Brain microvascular endothelial cell (primary cell): ENCODE measurements at regions not wholly inside any gene's neighbourhood (a gene's known extent, or its start where the extent isn't known, plus 50 kb on each side); places are given as distances from the start of the nearest gene placed in this dataset.

Source experiments
- DNase-seq: peaks from one replicate; pipeline ENCODE4 v3.0.0-alpha.2; 2020
- H3K27ac ChIP-seq: fragments of 250-450 bp; sonication (Bioruptor Pico); 2 replicates; pipeline ENCODE4 v1.5.1; 2020; ENCODE audit warnings: mild to moderate bottlenecking, moderate library complexity
- H3K27me3 ChIP-seq: fragments of 250-450 bp; sonication (Bioruptor Pico); replicated peaks from 2 replicates; pipeline ENCODE4 v1.5.1; 2020; ENCODE audit warnings: mild to moderate bottlenecking
- H3K36me3 ChIP-seq: fragments of 250-450 bp; sonication (Bioruptor Pico); replicated peaks from 2 replicates; pipeline ENCODE4 v1.5.1; 2020; ENCODE audit warnings: mild to moderate bottlenecking
- H3K4me3 ChIP-seq: 2 replicates; pipeline ENCODE4 v1.5.1; 2011; ENCODE audit warnings: low read depth, mild to moderate bottlenecking, control low read depth, low read length, moderate library complexity
- CTCF ChIP-seq: IDR thresholded peaks from 2 replicates; pipeline ENCODE4 v1.5.1; 2011; ENCODE audit warnings: low read depth, mild to moderate bottlenecking, moderate library complexity, low read length, control low read depth, inconsistent platforms; ENCODE audit errors: missing control alignments
- in situ Hi-C: cut with HindIII; loops from 2 replicates; pipeline ENCODE4 v1.10.0; 2017; ENCODE audit warnings: low sequenced_read_pairs, low pct_ligation_motif_present

DNA sequence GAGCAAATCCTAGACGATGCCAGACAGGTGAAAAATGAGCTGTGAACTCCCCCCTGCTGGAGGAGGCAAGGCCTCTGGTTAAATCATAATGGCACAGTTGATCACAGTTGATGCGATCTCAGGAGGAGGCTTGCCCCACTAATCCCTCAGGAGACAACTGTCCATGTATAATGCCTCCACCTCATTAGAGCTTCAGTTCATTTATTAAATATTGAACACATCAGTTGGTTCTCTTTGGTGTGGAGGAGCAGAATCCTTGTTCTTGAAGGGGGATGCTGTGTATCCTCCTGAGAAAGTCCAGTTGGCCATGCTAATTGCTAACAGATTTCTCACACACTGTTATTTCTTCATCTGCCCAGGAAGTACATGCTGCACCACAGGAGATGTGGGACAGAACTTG lies 290.5 kb downstream of the IGSF11 start:
- no peak for DNase-seq

GRCh38 chr3:118754406-118755252 lies 280.0 kb downstream of the IGSF11 start:
- in situ Hi-C loops = no loop called here
- no peak overlapping the region for H3K27ac ChIP-seq
- no peaks in the 10 kb centered on the region for H3K36me3 ChIP-seq
- no peaks in the 10 kb centered on the region for H3K27me3 ChIP-seq
- TF ChIP-seq CTCF = no peak
- no peak overlapping the region for H3K4me3 ChIP-seq
- no peak for DNase-seq

More for the DNA sequence above, 290.5 kb downstream of the IGSF11 start:
- Histone ChIP-seq H3K27me3 (no peaks in the 10 kb centered on the region), H3K4me3 (no peak overlapping the region), H3K36me3 (no peaks in the 10 kb centered on the region), H3K27ac (no peak overlapping the region)
- in situ Hi-C loops = no loop called here
- TF ChIP-seq CTCF = no peak

DNA sequence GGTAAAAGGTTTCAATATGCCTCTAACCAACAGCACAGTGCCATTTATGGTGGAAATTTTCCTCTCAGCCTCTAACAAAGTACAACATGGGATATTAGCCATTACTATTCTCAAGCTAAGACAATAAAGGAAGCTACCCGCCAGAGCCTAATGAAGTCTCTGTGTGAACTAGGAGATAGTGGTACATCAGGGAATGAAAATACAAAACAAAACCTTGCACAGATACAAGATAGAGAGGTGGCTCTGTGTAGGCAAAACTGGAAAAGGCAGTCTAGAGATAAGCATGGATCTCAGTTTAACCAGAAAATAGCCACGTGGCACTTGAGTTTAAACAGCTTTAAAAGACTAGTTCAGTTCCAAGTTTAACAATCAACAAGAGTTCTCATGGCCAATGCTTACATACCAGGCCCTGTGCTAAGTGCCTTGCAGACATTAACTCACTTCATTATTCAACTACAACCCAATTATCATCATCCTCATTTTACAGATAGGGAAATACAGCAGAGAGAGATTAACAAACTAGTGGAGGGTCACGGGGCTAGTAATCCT lies 279.3 kb downstream of the IGSF11 start:
- in situ Hi-C loops = no loop called here
- Histone ChIP-seq H3K27ac (no peak overlapping the region), H3K36me3 (no peaks in the 10 kb centered on the region), H3K4me3 (no peak overlapping the region), H3K27me3 (no peaks in the 10 kb centered on the region)
- no peak for DNase-seq
- TF ChIP-seq CTCF = no peak

DNA sequence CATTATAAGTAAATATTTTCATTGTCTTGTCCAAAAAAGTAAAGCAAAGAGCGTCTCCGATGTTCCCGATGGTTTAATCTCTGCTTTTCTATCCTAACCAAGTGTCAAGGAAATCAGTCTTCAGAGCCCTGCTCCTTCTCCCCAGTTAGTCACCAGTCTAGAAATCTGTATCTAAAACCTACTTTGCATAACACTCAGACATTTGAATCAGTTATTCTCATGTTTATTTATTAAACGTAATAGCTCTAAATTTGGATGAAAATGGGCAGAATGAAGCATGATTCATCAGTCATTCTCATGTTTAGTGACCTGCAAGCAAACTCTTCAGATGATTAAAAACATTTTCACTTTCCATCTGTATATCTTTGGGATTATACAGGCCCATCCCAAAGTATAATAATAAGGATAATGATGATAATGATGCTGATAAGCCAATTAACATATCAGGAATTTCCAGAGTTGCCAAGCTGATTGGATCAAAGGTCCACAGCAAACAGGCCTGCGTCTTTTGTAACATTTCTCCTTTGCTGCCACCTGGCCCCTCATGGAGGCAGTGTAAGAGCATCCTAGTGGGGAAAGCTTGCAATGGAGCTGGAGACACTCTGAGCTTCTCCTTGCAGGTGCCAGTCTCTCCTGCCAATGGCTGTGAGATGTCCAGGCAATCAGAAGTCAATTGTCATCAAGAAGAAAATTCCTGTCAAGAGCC lies 273.9 kb downstream of the IGSF11 start:
- in situ Hi-C loops = no loop called here
- DNase-seq = no peak

DNA sequence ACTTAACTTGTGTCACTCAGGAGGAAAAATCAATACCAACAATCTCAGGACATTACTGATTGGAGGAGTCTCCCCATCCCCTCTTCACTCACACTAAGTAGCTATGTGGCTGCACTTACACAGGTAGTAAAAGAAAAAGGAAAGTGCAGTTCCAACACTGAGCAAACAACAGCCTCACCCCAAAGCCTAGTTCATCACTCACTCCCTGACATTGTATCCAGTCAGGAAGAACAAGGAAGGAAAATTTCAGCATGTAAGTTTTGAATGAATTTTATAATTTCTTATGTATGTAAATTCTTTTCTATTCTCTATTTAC lies 273.4 kb downstream of the IGSF11 start:
- no peak for TF ChIP-seq CTCF
- no peak for DNase-seq
- in situ Hi-C loops = no loop called here
- no peaks in the 10 kb centered on the region for H3K36me3 ChIP-seq
- H3K4me3 ChIP-seq = no peak overlapping the region
- H3K27me3 ChIP-seq = no peaks in the 10 kb centered on the region
- H3K27ac ChIP-seq = no peak overlapping the region

More for the DNA sequence above, 273.9 kb downstream of the IGSF11 start:
- TF ChIP-seq CTCF = no peak
- Histone ChIP-seq H3K27ac (no peak overlapping the region), H3K36me3 (no peaks in the 10 kb centered on the region), H3K4me3 (no peak overlapping the region), H3K27me3 (no peaks in the 10 kb centered on the region)
